SK-N-SH (cell line): ENCODE measurements at regions not wholly inside any gene's neighbourhood (a gene's known extent, or its start where the extent isn't known, plus 50 kb on each side); places are given as distances from the start of the nearest gene placed in this dataset.

ENCODE experiments used
- CTCF ChIA-PET: fragments of 300-600, 350-600 bp; formaldehyde crosslinking; extraction: SDS; loops from one replicate; lab custom pipeline; 2021; lab: Yijun Ruan, JAX
- POLR2A ChIA-PET: fragments of 350-600 bp; sonication (Branson Sonifier 250); formaldehyde crosslinking; extraction: SDS; loops from one replicate; lab custom pipeline; 2020; ENCODE audit warnings: antibody characterized with exemption, inconsistent platforms; lab: Yijun Ruan, JAX
- DNase-seq: peaks from one replicate; pipeline ENCODE4 v3.0.0; 2012
- H2AFZ ChIP-seq: fragments of 200-600 bp; sonication (generic); 2 replicates; pipeline ENCODE4 v1.8.1; 2016; ENCODE audit warnings: antibody characterized with exemption, mild to moderate bottlenecking, low read depth
- H3F3A ChIP-seq: fragments of 200-600 bp; sonication (generic); replicated peaks from 2 replicates; pipeline ENCODE3; 2016; ENCODE audit warnings: antibody characterized with exemption, mild to moderate bottlenecking; ENCODE audit not compliant: insufficient read depth
- H3K27ac ChIP-seq, 2 experiments: fragments of 200-500 bp in 1 of 2; fragments of 200-600 bp in 1 of 2; sonication (Bioruptor generic) in 1 of 2; sonication (generic), shearing (Covaris generic) in 1 of 2; 2 replicates each; pipeline versions ENCODE4 v1.5.1 to v1.6.1; 2014 to 2016; ENCODE audit warnings: low read depth in 2 of 2, inconsistent platforms in 1 of 2, low read length in 1 of 2, mild to moderate bottlenecking in 1 of 2, mixed read lengths in 1 of 2
- H3K27me3 ChIP-seq: fragments of 200-600 bp; sonication (generic), shearing (Covaris generic); 2 replicates; pipeline ENCODE4 v1.6.1; 2016; ENCODE audit warnings: mixed run types; ENCODE audit not compliant: insufficient read depth
- H3K36me3 ChIP-seq, 2 experiments: fragments of 200-500 bp in 1 of 2; fragments of 200-600 bp in 1 of 2; sonication (Bioruptor generic) in 1 of 2; sonication (generic) in 1 of 2; replicated peaks in 1 of 2; 2 replicates each; pipeline versions ENCODE3 to v1.5.1; 2014 to 2016; ENCODE audit warnings: low read length in 1 of 2, mild to moderate bottlenecking in 1 of 2; ENCODE audit not compliant: insufficient read depth in 2 of 2, control insufficient read depth in 1 of 2
- H3K4me1 ChIP-seq, 2 experiments: fragments of 200-500 bp in 1 of 2; fragments of 200-600 bp in 1 of 2; sonication (Bioruptor generic) in 1 of 2; sonication (generic), shearing (Covaris generic) in 1 of 2; 2 replicates each; pipeline versions ENCODE4 v1.5.1 to v1.6.1; 2014 to 2016; ENCODE audit warnings: low read depth in 1 of 2, low read length in 1 of 2, mixed run types in 1 of 2; ENCODE audit not compliant: insufficient read depth in 2 of 2, control insufficient read depth in 1 of 2
- H3K4me2 ChIP-seq: fragments of 200-600 bp; sonication (generic), shearing (Covaris generic); 2 replicates; pipeline ENCODE4 v1.6.1; 2017; ENCODE audit warnings: mixed run types
- H3K4me3 ChIP-seq, 2 experiments: fragments of 200-500 bp in 1 of 2; fragments of 200-600 bp in 1 of 2; sonication (Bioruptor generic) in 1 of 2; sonication (generic), shearing (Covaris generic) in 1 of 2; 2 replicates each; pipeline versions ENCODE4 v1.5.1 to v1.8.1; 2014 to 2016; ENCODE audit warnings: low read depth in 2 of 2, inconsistent platforms in 1 of 2, low read length in 1 of 2, mild to moderate bottlenecking in 1 of 2, mixed read lengths in 1 of 2, moderate library complexity in 1 of 2
- H3K79me2 ChIP-seq: fragments of 200-600 bp; sonication (generic); 2 replicates; pipeline ENCODE4 v1.8.1; 2017; ENCODE audit warnings: mild to moderate bottlenecking; ENCODE audit not compliant: insufficient read depth
- H3K9ac ChIP-seq: fragments of 200-600 bp; sonication (generic); 2 replicates; pipeline ENCODE4 v1.6.1; 2017; ENCODE audit warnings: mixed run types
- H3K9me2 ChIP-seq: fragments of 200-600 bp; sonication (generic); 2 replicates; pipeline ENCODE4 v1.6.1; 2017; ENCODE audit warnings: mixed run types
- H3K9me3 ChIP-seq: fragments of 200-600 bp; sonication (generic); 2 replicates; pipeline ENCODE4 v1.6.1; 2017; ENCODE audit warnings: mixed run types, mild to moderate bottlenecking, moderate library complexity
- H4K20me1 ChIP-seq: fragments of 200-600 bp; sonication (generic); 2 replicates; pipeline ENCODE4 v1.6.1; 2017; ENCODE audit warnings: mild to moderate bottlenecking, mixed run types; ENCODE audit not compliant: insufficient read depth
- CHD2 ChIP-seq: fragments of 150-350 bp; IDR thresholded peaks from 2 replicates; pipeline ENCODE4 v1.6.1; 2018; ENCODE audit warnings: low read length; ENCODE audit not compliant: partially characterized antibody
- EP300 ChIP-seq, 2 experiments: IDR thresholded peaks; 2 replicates each; pipeline versions ENCODE4 v1.4.0 to v1.6.1; 2012; ENCODE audit warnings: borderline replicate concordance in 1 of 2, low read depth in 1 of 2, low read length in 1 of 2
- FOSL2 ChIP-seq: IDR thresholded peaks from 2 replicates; pipeline ENCODE4 v1.4.0; 2012; ENCODE audit warnings: low read depth, mild to moderate bottlenecking, moderate library complexity, borderline replicate concordance
- FOXJ3 ChIP-seq: sonication (generic); formaldehyde crosslinking; IDR thresholded peaks from 2 replicates; pipeline ENCODE4 v1.5.1; 2020; ENCODE audit warnings: mild to moderate bottlenecking, missing genetic modification reagents
- FOXM1 ChIP-seq: IDR thresholded peaks from 2 replicates; pipeline ENCODE4 v1.4.0; 2012; ENCODE audit warnings: low read depth, mild to moderate bottlenecking
- GABPA ChIP-seq: IDR thresholded peaks from 2 replicates; pipeline ENCODE4 v1.4.0; 2012; ENCODE audit warnings: low read depth, mild to moderate bottlenecking
- GATA2 ChIP-seq: sonication (generic); formaldehyde crosslinking; IDR thresholded peaks from 2 replicates; pipeline ENCODE4 v1.5.0; 2020; ENCODE audit warnings: mild to moderate bottlenecking, missing genetic modification reagents
- MEF2A ChIP-seq: IDR thresholded peaks from 2 replicates; pipeline ENCODE4 v1.4.0; 2012; ENCODE audit warnings: low read depth, borderline replicate concordance
- NFIC ChIP-seq: IDR thresholded peaks from 2 replicates; pipeline ENCODE4 v1.4.0; 2012; ENCODE audit warnings: borderline replicate concordance
- NRF1 ChIP-seq: IDR thresholded peaks from 2 replicates; pipeline ENCODE4 v1.6.1; 2012; ENCODE audit warnings: low read depth, mild to moderate bottlenecking, low read length
- RAD21 ChIP-seq: IDR thresholded peaks from 2 replicates; pipeline ENCODE4 v1.6.1; 2012; ENCODE audit warnings: mild to moderate bottlenecking, low read length
- RFX5 ChIP-seq: IDR thresholded peaks from 2 replicates; pipeline ENCODE4 v1.6.1; 2012; ENCODE audit warnings: mild to moderate bottlenecking, improper control_type of control experiment, low read length
- RXRA ChIP-seq: IDR thresholded peaks from 2 replicates; pipeline ENCODE4 v1.4.0; 2012; ENCODE audit warnings: low read depth, mild to moderate bottlenecking, borderline replicate concordance
- SIN3A ChIP-seq: IDR thresholded peaks from 2 replicates; pipeline ENCODE4 v1.6.1; 2012; ENCODE audit warnings: low read depth, mild to moderate bottlenecking, low read length, moderate library complexity, borderline replicate concordance
- TAF1 ChIP-seq: IDR thresholded peaks from 2 replicates; pipeline ENCODE4 v1.6.1; 2012; ENCODE audit warnings: low read depth, mild to moderate bottlenecking, low read length, moderate library complexity, borderline replicate concordance
- TCF12 ChIP-seq: IDR thresholded peaks from 2 replicates; pipeline ENCODE4 v1.4.0; 2012
- TEAD4 ChIP-seq: IDR thresholded peaks from 2 replicates; pipeline ENCODE4 v1.4.0; 2012; ENCODE audit warnings: mild to moderate bottlenecking, borderline replicate concordance; ENCODE audit not compliant: insufficient read depth
- WGBS: methylation state at CpG from one replicate; pipeline ENCODE4 v1.1.6; 2017; ENCODE audit warnings: low lambda C conversion rate; 5-methylcytosine and 5-hydroxymethylcytosine counted together
- TF ChIP-seq, protein P1 (sequence below): fragments of 150-350 bp; IDR thresholded peaks from 2 replicates; pipeline ENCODE4 v1.6.1; 2016; ENCODE audit warnings: mild to moderate bottlenecking, low read depth, low read length
- TF ChIP-seq, protein P2 (sequence below): IDR thresholded peaks from 2 replicates; pipeline ENCODE4 v1.4.0; 2012; ENCODE audit warnings: low read depth, borderline replicate concordance
- TF ChIP-seq, protein P3 (sequence below): IDR thresholded peaks from 2 replicates; pipeline ENCODE4 v1.4.0; 2012; ENCODE audit warnings: low read depth
- TF ChIP-seq, protein P4 (sequence below): IDR thresholded peaks from 2 replicates; pipeline ENCODE4 v1.6.1; 2012; ENCODE audit warnings: mild to moderate bottlenecking, low read depth, low read length, moderate library complexity

DNA sequence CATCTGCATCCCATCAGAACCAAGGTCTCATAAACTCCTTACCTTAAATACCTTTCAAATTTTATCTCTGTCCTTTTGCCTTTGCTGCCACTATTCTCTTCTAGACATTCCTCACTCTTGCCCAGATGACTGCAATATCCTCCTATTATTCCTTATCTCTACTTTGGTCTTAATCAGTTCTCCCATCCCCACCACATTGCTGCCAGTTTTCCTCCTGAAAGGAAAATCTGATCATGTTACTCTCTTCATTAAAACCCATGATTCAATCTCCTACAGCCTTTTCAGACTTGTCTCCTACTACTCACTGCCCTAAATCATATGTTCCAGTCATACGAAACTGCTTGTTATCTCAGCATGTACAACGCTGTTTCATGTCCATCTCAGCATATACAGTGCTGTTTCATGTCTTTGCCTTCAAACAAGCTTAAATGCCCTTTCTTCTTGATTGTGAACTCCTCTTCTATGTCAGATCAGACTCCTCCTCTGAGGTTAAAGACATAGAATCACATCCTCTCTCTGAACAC, 152.6 kb upstream of the FST start:
- TF ChIP-seq CHD2 (no peak), RFX5 (no peak), GABPA (no peak), EP300 (IDR thresholded peaks at IDR 0.05; ENCODE audit: borderline replicate concordance in 1 of 2, low read depth in 1 of 2, low read length in 1 of 2) (no peak), TCF12 (no peak), RAD21 (no peak), FOXJ3 (CRISPR knock-in tag) (no peak), SIN3A (no peak), RXRA (no peak), GATA2 (no peak), NFIC (no peak), FOSL2 (no peak), NRF1 (no peak), FOXM1 (no peak)
- TF ChIP-seq, protein P1, sequence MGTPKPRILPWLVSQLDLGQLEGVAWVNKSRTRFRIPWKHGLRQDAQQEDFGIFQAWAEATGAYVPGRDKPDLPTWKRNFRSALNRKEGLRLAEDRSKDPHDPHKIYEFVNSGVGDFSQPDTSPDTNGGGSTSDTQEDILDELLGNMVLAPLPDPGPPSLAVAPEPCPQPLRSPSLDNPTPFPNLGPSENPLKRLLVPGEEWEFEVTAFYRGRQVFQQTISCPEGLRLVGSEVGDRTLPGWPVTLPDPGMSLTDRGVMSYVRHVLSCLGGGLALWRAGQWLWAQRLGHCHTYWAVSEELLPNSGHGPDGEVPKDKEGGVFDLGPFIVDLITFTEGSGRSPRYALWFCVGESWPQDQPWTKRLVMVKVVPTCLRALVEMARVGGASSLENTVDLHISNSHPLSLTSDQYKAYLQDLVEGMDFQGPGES, result no peak
- TF ChIP-seq, protein P2, sequence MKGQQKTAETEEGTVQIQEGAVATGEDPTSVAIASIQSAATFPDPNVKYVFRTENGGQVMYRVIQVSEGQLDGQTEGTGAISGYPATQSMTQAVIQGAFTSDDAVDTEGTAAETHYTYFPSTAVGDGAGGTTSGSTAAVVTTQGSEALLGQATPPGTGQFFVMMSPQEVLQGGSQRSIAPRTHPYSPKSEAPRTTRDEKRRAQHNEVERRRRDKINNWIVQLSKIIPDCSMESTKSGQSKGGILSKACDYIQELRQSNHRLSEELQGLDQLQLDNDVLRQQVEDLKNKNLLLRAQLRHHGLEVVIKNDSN, result no peak
- TF ChIP-seq, protein P3, sequence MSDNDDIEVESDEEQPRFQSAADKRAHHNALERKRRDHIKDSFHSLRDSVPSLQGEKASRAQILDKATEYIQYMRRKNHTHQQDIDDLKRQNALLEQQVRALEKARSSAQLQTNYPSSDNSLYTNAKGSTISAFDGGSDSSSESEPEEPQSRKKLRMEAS, result no peak
- Histone ChIP-seq H3K4me3 (no peak overlapping the region), H3K27me3 (no peaks in the 10 kb centered on the region), H3K9me3 (no peaks in the 10 kb centered on the region), H3F3A (peaks cover 19% of the 10 kb centered on the region), H3K4me1 (peaks cover 0 to 13% of the 10 kb centered on the region in 2 experiments; a peak in 1 of 4 replicates), H3K9me2 (no peaks in the 10 kb centered on the region), H2AFZ (no peak overlapping the region; the same call in 1 of the 2 replicates), H3K36me3 (no peaks in the 10 kb centered on the region), H3K27ac (no peak overlapping the region), H4K20me1 (no peaks in the 10 kb centered on the region), H3K9ac (no peak overlapping the region), H3K79me2 (no peaks in the 10 kb centered on the region), H3K4me2 (no peak overlapping the region)
- DNase-seq, result no peak
- CTCF ChIA-PET, result no interaction called here
- WGBS, result 71% methylated on average over 2 of the region's 2 CpGs
- POLR2A ChIA-PET, result no interaction called here

DNA sequence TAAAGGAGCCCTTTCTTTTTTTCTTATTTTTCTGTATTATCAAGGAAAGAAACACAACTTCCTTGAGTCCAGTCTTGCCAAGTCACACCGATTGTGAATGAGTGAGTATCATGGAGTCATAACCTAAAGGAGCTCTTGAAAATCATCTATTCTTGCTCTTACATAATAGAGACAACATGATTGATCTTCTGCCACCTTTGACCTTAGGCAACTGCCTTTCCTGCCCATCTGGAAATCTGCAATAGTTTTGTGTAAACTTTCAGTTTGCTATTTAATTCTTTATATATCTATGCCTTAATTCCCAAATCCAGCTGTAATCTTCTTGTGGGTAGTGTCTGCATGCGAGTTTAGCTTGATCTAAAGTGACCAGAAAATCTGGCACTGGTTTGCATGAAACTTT, 149.9 kb upstream of the FST start:
- no peak overlapping the region for H2AFZ ChIP-seq
- no peak overlapping the region for H3K4me3 ChIP-seq
- no peaks in the 10 kb centered on the region for H3K79me2 ChIP-seq
- H3K27me3 ChIP-seq, result no peaks in the 10 kb centered on the region
- H3K27ac ChIP-seq, result peak overlapping the region in 1 of 2 experiments; percentile 97; a peak in 2 of 4 replicates
- no peak overlapping the region for H3K4me2 ChIP-seq
- no peaks in the 10 kb centered on the region for H3K9me2 ChIP-seq
- H3K36me3 ChIP-seq, result no peaks in the 10 kb centered on the region
- H3F3A ChIP-seq, result peaks cover 42% of the 10 kb centered on the region
- no peak for DNase-seq
- CTCF ChIA-PET, result interaction anchor here (0.7 kb wide), 1 partner anchor 11 kb away, joined by 3 read pairs; no protein-coding TSS in a partner anchor
- H3K9me3 ChIP-seq, result no peaks in the 10 kb centered on the region
- H4K20me1 ChIP-seq, result no peaks in the 10 kb centered on the region
- peaks cover 0 to 26% of the 10 kb centered on the region in 2 experiments; a peak in 2 of 4 replicates for H3K4me1 ChIP-seq
- POLR2A ChIA-PET, result no interaction called here
- WGBS, result 60% methylated on average over 2 of the region's 2 CpGs
- H3K9ac ChIP-seq, result no peak overlapping the region
- TF ChIP-seq, protein P2, result no peak
- TF ChIP-seq SIN3A, result no peak
- TF ChIP-seq FOSL2, result no peak
- TF ChIP-seq MEF2A, result no peak
- TF ChIP-seq, protein P4, sequence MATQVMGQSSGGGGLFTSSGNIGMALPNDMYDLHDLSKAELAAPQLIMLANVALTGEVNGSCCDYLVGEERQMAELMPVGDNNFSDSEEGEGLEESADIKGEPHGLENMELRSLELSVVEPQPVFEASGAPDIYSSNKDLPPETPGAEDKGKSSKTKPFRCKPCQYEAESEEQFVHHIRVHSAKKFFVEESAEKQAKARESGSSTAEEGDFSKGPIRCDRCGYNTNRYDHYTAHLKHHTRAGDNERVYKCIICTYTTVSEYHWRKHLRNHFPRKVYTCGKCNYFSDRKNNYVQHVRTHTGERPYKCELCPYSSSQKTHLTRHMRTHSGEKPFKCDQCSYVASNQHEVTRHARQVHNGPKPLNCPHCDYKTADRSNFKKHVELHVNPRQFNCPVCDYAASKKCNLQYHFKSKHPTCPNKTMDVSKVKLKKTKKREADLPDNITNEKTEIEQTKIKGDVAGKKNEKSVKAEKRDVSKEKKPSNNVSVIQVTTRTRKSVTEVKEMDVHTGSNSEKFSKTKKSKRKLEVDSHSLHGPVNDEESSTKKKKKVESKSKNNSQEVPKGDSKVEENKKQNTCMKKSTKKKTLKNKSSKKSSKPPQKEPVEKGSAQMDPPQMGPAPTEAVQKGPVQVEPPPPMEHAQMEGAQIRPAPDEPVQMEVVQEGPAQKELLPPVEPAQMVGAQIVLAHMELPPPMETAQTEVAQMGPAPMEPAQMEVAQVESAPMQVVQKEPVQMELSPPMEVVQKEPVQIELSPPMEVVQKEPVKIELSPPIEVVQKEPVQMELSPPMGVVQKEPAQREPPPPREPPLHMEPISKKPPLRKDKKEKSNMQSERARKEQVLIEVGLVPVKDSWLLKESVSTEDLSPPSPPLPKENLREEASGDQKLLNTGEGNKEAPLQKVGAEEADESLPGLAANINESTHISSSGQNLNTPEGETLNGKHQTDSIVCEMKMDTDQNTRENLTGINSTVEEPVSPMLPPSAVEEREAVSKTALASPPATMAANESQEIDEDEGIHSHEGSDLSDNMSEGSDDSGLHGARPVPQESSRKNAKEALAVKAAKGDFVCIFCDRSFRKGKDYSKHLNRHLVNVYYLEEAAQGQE, result no peak
- no peak for TF ChIP-seq FOXM1
- no peak for TF ChIP-seq TAF1
- TF ChIP-seq TEAD4, result no peak
- TF ChIP-seq, protein P3, result no peak
